ENCODE measurements at regions not wholly inside any gene's neighbourhood (a gene's known extent, or its start where the extent isn't known, plus 50 kb on each side); places are given as distances from the start of the nearest gene placed in this dataset.

DNA sequence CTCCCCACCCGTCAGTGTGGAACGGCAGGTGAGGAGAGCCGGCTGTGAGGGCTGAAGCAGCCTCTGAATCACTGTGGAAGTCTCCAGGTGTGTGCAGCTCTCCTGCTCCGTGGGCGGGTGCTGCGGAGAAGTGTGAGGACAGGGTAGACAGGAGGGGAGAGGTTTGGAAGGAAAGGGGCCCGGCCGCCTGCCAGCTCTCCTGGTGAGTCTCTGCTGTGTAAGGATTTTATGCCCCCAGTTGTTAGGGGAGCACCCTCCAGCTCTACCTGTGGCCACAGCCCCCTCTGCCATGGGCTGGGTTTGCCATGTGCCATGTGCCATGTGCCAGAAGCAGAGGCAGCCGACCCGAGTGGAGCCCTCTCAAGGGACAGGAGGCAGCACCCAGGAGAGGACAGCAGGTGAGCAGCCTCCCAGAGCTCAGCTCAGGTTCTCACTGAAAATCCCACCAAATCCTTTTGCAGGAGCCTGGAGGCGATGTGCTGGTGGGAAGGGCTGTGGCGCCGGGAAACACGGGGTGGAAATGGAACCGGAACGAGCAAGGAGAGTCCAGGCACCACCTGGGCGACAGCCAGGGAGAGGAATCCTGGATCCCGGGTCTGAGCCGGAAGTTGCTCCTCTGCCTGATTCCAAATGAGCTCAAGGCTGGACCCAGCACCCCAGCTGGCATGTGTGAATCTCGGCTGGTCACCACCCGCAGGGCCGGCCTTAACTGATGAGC, 804.4 kb downstream of the BRD1 start:
- intact Hi-C loops (cut with DNase I), result no loop called here
- ATAC-seq (no peak), DNase-seq (ENCODE audit: missing footprints) (no peak)

- no peak for ATAC-seq
- no peak for DNase-seq (ENCODE audit: missing footprints)
- intact Hi-C loops (cut with DNase I), result no loop called here
Observed at GRCh38 chr22:49022816-49023160, 804.9 kb downstream of the BRD1 start.

- ATAC-seq, result no peak
- no peak for DNase-seq (ENCODE audit: missing footprints)
- intact Hi-C loops (cut with DNase I), result no loop called here
Observed at GRCh38 chr22:49021926-49022815, 805.5 kb downstream of the BRD1 start.

DNA sequence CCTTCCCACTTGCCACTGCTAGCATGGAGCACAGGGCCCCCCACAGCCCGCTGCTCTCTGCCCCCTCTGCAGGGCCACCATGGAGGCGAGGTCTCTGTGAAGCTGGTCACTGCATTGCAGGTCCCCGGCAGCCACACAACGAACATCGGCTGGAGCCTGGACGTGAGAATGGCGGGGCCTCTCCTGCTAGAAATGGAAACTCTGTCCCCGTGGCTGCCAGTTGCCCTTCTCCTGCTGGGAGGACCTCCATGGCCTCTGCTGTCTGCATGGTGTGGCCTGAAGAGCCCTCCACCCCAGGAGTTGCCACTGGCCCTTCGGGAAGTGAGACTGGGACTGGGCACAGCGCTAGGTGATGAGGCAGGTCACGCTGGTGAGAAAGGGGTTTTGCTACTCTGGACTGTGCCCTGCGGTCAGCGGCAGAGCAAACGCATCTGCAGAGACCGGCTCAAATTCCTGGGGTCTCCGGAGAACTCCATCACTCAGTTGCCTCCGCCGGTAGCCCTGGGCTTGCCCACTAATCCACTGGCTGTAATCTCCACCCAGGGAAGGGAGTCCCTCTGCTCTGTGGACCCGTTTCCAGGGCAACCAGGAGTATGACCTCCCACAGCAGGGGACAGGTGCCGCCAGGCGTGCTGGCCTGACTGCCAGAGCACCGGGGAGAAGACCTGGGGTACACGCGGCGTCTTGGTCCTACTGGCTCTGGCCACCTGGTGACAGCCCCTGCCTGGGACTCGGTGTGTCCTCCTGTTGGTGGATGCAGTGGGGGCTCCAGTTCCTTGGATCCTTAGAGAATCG, 806.3 kb downstream of the BRD1 start:
- intact Hi-C loops (cut with DNase I), result no loop called here
- peak; percentile 56 for DNase-seq (ENCODE audit: missing footprints)
- no peak for ATAC-seq

DNA sequence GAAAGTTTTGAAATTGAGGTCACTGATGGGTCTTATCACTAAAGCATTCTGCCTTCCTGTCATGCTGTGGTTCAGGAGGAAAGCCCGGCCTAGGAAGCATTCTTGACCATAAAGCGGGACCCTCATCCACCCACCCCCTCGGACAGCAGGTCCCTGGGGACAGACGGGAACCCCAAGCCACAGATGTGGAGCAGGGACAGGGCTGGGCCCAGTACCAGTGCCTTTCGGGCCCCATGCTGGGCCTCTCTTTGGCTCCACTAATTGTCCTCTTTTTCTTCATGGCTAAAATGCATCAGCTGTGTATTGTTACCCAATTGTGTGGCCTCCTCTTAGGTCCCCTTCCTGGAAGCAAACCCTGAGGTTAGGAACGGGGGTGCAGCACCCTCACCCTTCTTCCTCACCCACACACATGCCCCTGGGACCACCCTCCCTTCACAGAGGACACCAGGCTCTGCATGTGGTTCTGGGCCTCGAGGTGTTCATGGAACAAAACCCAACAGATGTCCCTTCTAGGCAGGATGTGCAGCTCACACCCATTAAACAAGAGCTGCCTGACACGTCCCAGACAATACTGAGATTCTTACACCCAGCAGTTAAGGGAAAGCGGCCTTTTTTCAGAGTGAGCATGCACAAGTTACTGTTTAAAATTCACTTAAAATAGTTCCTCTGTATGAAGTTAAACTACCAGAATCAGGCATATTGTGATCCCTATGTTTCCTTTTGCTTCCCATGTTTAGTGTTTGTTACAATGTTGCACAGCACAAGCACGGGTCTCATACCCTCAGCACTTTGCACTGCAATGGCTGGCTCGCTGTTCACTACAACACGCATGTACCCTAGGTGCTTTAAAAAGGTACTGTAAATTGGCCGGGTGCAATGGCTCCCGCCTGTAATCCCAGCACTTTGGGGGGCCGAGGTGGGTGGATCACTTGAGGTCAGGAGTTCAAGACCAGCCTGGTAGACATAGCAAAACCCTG, 807.6 kb downstream of the BRD1 start:
- ATAC-seq (no peak), DNase-seq (ENCODE audit: missing footprints) (no peak)
- intact Hi-C loops (cut with DNase I), result no loop called here

DNA sequence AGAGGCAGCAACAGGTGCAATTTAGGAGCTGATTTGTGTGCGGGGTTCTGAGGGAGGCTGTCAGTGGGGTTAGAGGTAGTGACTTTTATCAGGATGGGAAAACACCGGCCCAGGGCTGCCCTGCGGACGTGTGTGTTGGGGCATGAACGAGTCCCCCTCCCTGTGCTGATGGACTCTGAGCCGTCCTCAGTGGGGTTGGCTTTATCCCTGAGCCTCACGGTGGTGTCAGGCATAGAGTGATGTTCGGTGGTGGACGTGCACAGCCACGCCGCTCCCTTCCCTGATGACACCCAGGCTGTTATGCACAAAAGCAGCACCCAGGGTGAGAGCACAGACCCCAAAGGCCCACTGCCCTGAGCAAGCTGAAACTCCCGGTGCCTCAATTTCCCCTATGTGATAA, 809.1 kb downstream of the BRD1 start:
- intact Hi-C loops (cut with DNase I), result no loop called here
- ATAC-seq, result no peak
- DNase-seq (ENCODE audit: missing footprints), result no peak

DNA sequence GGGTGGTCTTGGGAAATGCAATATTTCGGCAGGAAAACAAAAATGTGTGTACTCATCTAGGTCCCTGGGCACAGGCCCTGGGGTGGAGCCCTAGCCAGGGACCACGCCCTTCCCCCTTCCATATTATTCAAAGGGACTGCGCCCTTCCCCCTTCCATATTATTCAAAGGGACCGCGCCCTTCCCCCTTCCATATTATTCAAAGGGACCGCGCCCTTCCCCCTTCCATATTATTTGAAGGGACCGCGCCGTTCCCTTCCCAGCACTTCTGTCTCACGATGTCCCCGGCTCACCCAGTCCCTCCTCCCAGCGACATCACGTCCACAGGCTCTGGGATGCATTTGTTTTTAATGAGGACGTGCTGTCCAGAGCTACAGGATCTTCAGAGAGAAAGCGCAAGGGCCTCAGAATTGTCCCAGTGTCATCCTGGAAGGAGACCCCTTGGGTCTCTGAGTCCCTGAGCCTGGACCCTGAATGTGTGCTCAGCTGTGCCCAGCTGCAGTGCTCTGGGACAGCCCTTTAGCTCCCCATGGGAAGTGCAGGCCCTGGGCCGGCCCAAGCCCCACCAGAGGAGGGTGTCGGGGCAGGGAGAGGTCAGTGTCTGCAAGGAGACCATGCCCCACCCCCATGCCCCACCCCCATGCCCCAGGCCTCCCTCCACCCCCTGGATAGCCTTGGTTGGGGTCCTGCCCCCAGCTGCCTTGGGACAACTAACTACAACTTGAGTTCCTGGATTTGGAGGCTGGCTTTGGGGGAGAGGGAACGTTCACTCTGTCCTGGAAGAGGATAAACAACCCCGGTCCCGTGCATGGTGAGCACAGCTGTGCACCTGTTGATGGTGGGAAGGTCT, 810.0 kb downstream of the BRD1 start:
- DNase-seq (ENCODE audit: missing footprints), result no peak
- intact Hi-C loops (cut with DNase I), result no loop called here
- ATAC-seq, result no peak

DNA sequence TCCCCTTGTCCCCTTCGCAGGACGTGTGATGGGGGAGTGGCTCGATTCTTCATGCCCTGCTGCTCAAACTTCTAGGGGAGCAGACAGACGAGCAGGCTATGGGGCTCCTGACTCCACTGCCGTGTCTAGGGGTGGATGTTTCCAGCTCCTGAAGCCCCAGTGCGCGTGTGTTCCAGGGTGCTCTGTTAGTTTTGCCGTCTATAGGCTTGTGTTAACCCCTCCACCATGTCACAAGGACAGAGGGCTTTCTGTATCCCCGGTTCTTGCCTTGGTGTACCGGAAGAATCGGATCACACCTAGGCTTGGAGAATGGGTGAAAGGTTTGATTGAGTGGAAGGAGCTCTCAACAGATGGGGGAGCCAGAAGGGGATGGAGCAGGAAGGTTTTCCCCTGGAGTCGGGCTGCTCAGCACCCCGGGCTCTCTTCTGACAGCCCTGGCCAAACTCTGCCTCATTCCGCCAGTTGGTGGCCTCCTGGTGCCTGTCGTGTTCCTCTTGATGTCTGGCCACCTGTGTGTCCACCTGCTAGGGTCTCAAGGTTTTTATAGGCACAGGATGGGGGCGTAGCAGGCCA, 810.7 kb downstream of the BRD1 start:
- intact Hi-C loops (cut with DNase I), result no loop called here
- DNase-seq (ENCODE audit: missing footprints) (no peak), ATAC-seq (no peak)

DNA sequence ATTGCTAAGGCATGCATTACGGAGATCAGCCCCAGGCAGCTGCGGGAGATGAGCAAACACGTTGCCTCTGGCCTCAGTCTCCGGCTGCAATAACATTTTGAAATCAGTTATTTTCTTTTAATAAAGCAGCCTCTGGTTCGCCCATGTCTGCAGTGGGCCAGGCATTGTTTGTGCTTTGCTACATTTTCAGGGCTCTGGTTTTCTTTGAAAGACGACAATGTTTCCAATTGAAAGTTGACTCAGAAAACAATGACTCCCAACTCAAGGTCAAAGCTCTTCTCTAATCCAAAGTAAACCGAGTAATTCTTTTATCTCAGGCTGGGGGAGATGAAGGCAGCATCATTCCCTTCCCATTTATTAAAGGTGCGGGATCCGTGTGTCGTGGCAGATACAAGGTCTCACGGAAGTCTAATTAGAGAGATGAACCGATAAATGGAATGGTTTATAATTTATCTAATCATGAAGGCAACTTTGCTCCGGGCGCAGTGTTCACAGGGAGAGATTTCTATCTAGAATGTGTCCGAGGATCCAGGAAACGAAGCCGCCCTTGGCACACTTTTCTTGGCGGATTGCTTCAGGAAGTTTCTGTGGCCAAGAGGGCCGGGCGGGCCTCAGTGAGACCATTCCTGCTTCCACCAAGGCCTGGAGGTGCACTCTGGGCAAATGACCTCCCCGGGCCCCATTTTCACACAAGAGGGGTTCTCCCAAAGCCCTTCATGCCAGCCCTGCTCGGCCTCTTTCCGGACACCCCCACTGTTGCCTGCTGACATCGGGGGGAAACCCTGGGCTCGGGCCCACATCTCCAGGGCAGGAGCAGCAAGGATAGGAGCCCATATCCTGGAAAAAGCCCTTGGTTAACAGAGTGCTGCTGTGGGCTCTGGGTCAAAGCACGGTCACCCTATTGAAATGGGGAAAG, 811.4 kb downstream of the BRD1 start:
- ATAC-seq (no peak), DNase-seq (ENCODE audit: missing footprints) (peak; percentile 34)
- intact Hi-C loops (cut with DNase I), result no loop called here

- ATAC-seq (no peak), DNase-seq (ENCODE audit: missing footprints) (peak; percentile 47)
- intact Hi-C loops (cut with DNase I), result no loop called here
Observed at GRCh38 chr22:49015459-49015858, 812.2 kb downstream of the BRD1 start.

- intact Hi-C loops (cut with DNase I), result no loop called here
- no peak for ATAC-seq
- DNase-seq (ENCODE audit: missing footprints), result peak; percentile 32
Observed at GRCh38 chr22:49014227-49015201, 813.2 kb downstream of the BRD1 start.

DNA sequence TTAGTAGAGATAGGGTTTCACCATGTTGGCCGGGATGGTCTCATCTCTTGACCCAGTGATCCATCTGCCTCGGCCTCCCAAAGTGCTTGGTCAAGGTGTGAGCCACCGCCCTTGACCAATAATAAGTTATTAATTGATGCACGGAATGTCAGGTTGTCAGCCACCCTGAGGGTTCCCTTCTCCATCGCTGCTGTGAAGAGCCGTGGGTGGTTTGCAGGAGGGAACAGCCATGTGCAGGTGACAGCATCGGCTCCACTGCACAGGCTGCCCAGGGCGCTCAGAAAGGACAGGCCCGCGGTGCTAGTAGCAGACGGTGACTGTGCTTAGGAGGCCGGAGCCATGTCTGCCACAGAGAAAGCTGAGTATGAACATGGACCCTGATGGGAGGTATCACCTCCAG, 814.0 kb downstream of the BRD1 start:
- intact Hi-C loops (cut with DNase I), result no loop called here
- ATAC-seq (no peak), DNase-seq (ENCODE audit: missing footprints) (peak; percentile 17)

GRCh38 chr22:49012712-49013395, 814.8 kb downstream of the BRD1 start:
- no peak for ATAC-seq
- no peak for DNase-seq (ENCODE audit: missing footprints)

GRCh38 chr22:49011769-49012648, 815.7 kb downstream of the BRD1 start:
- DNase-seq (ENCODE audit: missing footprints) (peak; percentile 61), ATAC-seq (no peak)

More at GRCh38 chr22:49012712-49013395, 814.8 kb downstream of the BRD1 start:
- intact Hi-C loops (cut with DNase I), result no loop called here

More at GRCh38 chr22:49011769-49012648, 815.7 kb downstream of the BRD1 start:
- intact Hi-C loops (cut with DNase I), result no loop called here

Data from Right ventricle myocardium inferior (tissue), 1 donor.